BLaER1 treated with 17β-estradiol and CSF1 and Interleukin-3, amounts not matched to agents 10 nM and 100 nM (cell line): ENCODE measurements at regions not wholly inside any gene's neighbourhood (a gene's known extent, or its start where the extent isn't known, plus 50 kb on each side); places are given as distances from the start of the nearest gene placed in this dataset.
A peak's percentile ranks its signal among the peaks of the same experiment; 100 is the strongest.

Source experiments
- H3K27ac ChIP-seq, 11 experiments: shearing (Covaris generic); formaldehyde crosslinking; 2 replicates each; pipeline ENCODE4 v1.8.1; 2022
- H3K27me3 ChIP-seq, 11 experiments: shearing (Covaris generic); formaldehyde crosslinking; 2 replicates each; pipeline ENCODE4 v1.8.1; 2022
- H3K36me3 ChIP-seq, 11 experiments: shearing (Covaris generic); formaldehyde crosslinking; 2 replicates each; pipeline ENCODE4 v1.8.1; 2022
- H3K4me1 ChIP-seq, 10 experiments: shearing (Covaris generic); formaldehyde crosslinking; 2 replicates each; pipeline ENCODE4 v1.8.1; 2022
- H3K4me2 ChIP-seq, 11 experiments: shearing (Covaris generic); formaldehyde crosslinking; 2 replicates each; pipeline ENCODE4 v1.8.1; 2022
- H3K4me3 ChIP-seq, 10 experiments: shearing (Covaris generic); formaldehyde crosslinking; 2 replicates each; pipeline ENCODE4 v1.8.1; 2022
- H3K9ac ChIP-seq, 11 experiments: shearing (Covaris generic); formaldehyde crosslinking; 2 replicates each; pipeline ENCODE4 v1.8.1; 2022
- H3K9me3 ChIP-seq, 11 experiments: shearing (Covaris generic); formaldehyde crosslinking; replicated peaks in 1 of 11; 2 replicates each; pipeline ENCODE4 v1.8.1; 2022
- H4K20me1 ChIP-seq, 11 experiments: shearing (Covaris generic); formaldehyde crosslinking; 2 replicates each; pipeline ENCODE4 v1.8.1; 2022
- Cebpa-rat ChIP-seq, 11 experiments: shearing (Covaris generic); IDR thresholded peaks; 2 replicates each; pipeline ENCODE4 v1.8.1; 2022

GRCh38 chr9:38318759-38319495, 73.6 kb upstream of the ALDH1B1 start:
- Histone ChIP-seq H3K9ac (peak overlapping the region in 2 of 11 experiments; percentile 31 to 63; a peak in 3 of 22 replicates), H3K4me3 (no peak overlapping the region), H3K36me3 (no peaks in the 10 kb centered on the region), H3K4me2 (peak overlapping the region; percentile 19 to 82 (median 49); a peak in 20 of 22 replicates), H3K27me3 (no peaks in the 10 kb centered on the region), H3K27ac (peak overlapping the region in 1 of 11 experiments; percentile 11; a peak in 1 of 22 replicates), H3K9me3 (peaks cover 0 to 2% (median 0%) of the 10 kb centered on the region in 11 experiments; a peak in 2 of 22 replicates), H4K20me1 (no peaks in the 10 kb centered on the region), H3K4me1 (peaks cover 5 to 14% (median 10%) of the 10 kb centered on the region in 10 experiments; a peak in 18 of 20 replicates)
- TF ChIP-seq Cebpa-rat (IDR thresholded peaks at IDR 0.05): no peak

GRCh38 chr9:38316166-38316780, 76.2 kb upstream of the ALDH1B1 start:
- TF ChIP-seq Cebpa-rat (IDR thresholded peaks at IDR 0.05): no peak
- peaks cover 11 to 21% (median 16%) of the 10 kb centered on the region in 10 experiments for H3K4me1 ChIP-seq
- no peaks in the 10 kb centered on the region for H3K36me3 ChIP-seq
- H3K27me3 ChIP-seq: no peaks in the 10 kb centered on the region
- peaks cover 0 to 6% (median 0%) of the 10 kb centered on the region in 11 experiments; a peak in 1 of 22 replicates for H4K20me1 ChIP-seq
- H3K4me2 ChIP-seq: no peak overlapping the region
- no peaks in the 10 kb centered on the region for H3K9me3 ChIP-seq
- H3K9ac ChIP-seq: no peak overlapping the region
- no peak overlapping the region for H3K4me3 ChIP-seq
- no peak overlapping the region for H3K27ac ChIP-seq

DNA sequence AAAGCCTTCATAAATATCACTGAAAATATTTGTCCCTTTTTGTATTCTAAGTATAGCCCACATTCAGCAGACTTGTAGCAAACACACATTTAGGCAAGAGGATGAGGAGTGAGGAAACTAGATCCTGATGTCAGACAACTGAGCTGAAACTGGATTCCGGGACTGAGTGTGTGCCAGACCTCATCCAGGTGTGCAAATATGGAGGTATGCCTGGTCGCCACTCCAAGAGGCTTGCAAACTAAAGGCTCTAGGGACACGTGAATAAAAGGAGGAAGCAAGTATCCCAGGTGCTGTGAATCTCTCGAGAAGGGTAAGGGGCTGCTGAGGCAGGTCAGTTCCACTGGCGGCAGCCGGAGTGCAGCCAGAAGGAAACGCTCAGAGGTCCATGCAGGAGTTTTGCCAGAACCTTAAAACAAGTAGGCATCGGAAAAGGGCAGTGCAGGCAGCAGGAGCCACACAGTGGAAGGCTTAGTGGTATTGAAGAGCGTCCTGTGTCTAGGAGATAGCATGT, 77.4 kb upstream of the ALDH1B1 start:
- Histone ChIP-seq H3K4me3 (no peak overlapping the region), H4K20me1 (peaks cover 0 to 6% (median 0%) of the 10 kb centered on the region in 11 experiments; a peak in 1 of 22 replicates), H3K36me3 (no peaks in the 10 kb centered on the region), H3K9me3 (no peaks in the 10 kb centered on the region), H3K4me1 (peaks cover 20 to 32% (median 25%) of the 10 kb centered on the region in 10 experiments), H3K27ac (no peak overlapping the region), H3K4me2 (no peak overlapping the region), H3K9ac (no peak overlapping the region), H3K27me3 (no peaks in the 10 kb centered on the region)
- TF ChIP-seq Cebpa-rat (IDR thresholded peaks at IDR 0.05): no peak

- Histone ChIP-seq H3K9me3 (no peaks in the 10 kb centered on the region), H3K4me3 (no peak overlapping the region), H3K36me3 (no peaks in the 10 kb centered on the region), H3K9ac (no peak overlapping the region), H3K4me2 (no peak overlapping the region), H3K27ac (no peak overlapping the region), H3K27me3 (no peaks in the 10 kb centered on the region), H3K4me1 (peaks cover 14 to 36% (median 26%) of the 10 kb centered on the region in 10 experiments), H4K20me1 (peaks cover 0 to 6% (median 0%) of the 10 kb centered on the region in 11 experiments; a peak in 1 of 22 replicates)
- no peak for TF ChIP-seq Cebpa-rat (IDR thresholded peaks at IDR 0.05)
Measured at GRCh38 chr9:38313421-38313820, 79.1 kb upstream of the ALDH1B1 start.

DNA sequence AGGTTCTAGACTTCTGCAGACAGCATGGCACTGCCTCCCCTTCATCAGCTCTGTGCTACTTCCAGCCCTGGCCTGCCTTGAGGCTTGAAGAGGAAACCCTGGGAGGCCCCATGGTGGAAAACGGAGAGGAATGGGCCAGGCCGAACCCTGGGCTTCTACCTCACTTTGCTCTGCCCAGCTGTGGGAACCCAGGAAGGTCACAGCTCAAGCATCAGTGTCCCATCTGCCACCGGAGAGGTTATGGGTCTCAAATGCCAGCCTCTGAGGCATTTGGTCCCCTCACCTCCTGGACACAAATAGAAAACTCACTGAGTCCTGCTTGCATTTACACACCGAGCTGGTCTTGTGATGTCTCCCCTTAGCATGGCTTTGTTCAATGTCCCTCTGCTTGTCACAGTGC, 80.1 kb upstream of the ALDH1B1 start:
- Histone ChIP-seq H4K20me1 (peaks cover 0 to 6% (median 0%) of the 10 kb centered on the region in 11 experiments; a peak in 1 of 22 replicates), H3K27me3 (no peaks in the 10 kb centered on the region)

GRCh38 chr9:38311382-38312270, 80.9 kb upstream of the ALDH1B1 start:
- peak overlapping the region; percentile 69 to 92 (median 82) for H3K4me2 ChIP-seq
- peaks cover 0 to 4% (median 0%) of the 10 kb centered on the region in 11 experiments; a peak in 1 of 22 replicates for H3K9me3 ChIP-seq
- H3K4me1 ChIP-seq: peaks cover 13 to 32% (median 26%) of the 10 kb centered on the region in 10 experiments
- H3K36me3 ChIP-seq: no peaks in the 10 kb centered on the region
- peak overlapping the region in 5 of 11 experiments; percentile 8 to 44 (median 15); a peak in 4 of 22 replicates for H3K27ac ChIP-seq
- H3K27me3 ChIP-seq: no peaks in the 10 kb centered on the region
- peak overlapping the region in 2 of 11 experiments; percentile 18 to 21; a peak in 2 of 22 replicates for H3K9ac ChIP-seq
- no peak for TF ChIP-seq Cebpa-rat (IDR thresholded peaks at IDR 0.05)
- H3K4me3 ChIP-seq: no peak overlapping the region; a peak in 1 of 20 replicates
- H4K20me1 ChIP-seq: peaks cover 0 to 6% (median 0%) of the 10 kb centered on the region in 11 experiments; a peak in 1 of 22 replicates

More for the DNA sequence above, 80.1 kb upstream of the ALDH1B1 start:
- H3K9ac ChIP-seq: no peak overlapping the region
- H3K36me3 ChIP-seq: no peaks in the 10 kb centered on the region
- no peak overlapping the region for H3K4me2 ChIP-seq
- no peaks in the 10 kb centered on the region for H3K9me3 ChIP-seq
- H3K4me3 ChIP-seq: no peak overlapping the region
- TF ChIP-seq Cebpa-rat (IDR thresholded peaks at IDR 0.05): no peak
- no peak overlapping the region for H3K27ac ChIP-seq
- peaks cover 13 to 32% (median 26%) of the 10 kb centered on the region in 10 experiments for H3K4me1 ChIP-seq

GRCh38 chr9:38309324-38310195, 82.9 kb upstream of the ALDH1B1 start:
- TF ChIP-seq Cebpa-rat (IDR thresholded peaks at IDR 0.05): no peak
- Histone ChIP-seq H3K36me3 (no peaks in the 10 kb centered on the region), H3K4me2 (peak overlapping the region in 7 of 11 experiments; percentile 5 to 88 (median 74); a peak in 11 of 22 replicates), H3K27me3 (no peaks in the 10 kb centered on the region), H3K27ac (no peak overlapping the region), H3K4me3 (no peak overlapping the region), H3K9ac (no peak overlapping the region), H3K9me3 (peaks cover 0 to 10% (median 0%) of the 10 kb centered on the region in 11 experiments; a peak in 4 of 22 replicates), H3K4me1 (peaks cover 13 to 32% (median 26%) of the 10 kb centered on the region in 10 experiments), H4K20me1 (peaks cover 0 to 6% (median 0%) of the 10 kb centered on the region in 11 experiments; a peak in 1 of 22 replicates)
